ENCODE measurements at regions not wholly inside any gene's neighbourhood (a gene's known extent, or its start where the extent isn't known, plus 50 kb on each side); places are given as distances from the start of the nearest gene placed in this dataset.

GRCh38 chr20:48156521-48156920 is 371.2 kb upstream of the SULF2 start:
- Mint-ChIP-seq H3K4me1 (no peaks in the 10 kb centered on the region), H3K9me3 (peaks cover 2 to 21% (median 15%) of the 10 kb centered on the region in 7 donors), H3K4me3 (no peak overlapping the region), H3K27ac (no peak overlapping the region), H3K27me3 (ENCODE audit: low read depth in 3 of 3) (peaks cover 0 to 7% (median 3%) of the 10 kb centered on the region in 3 donors), H3K36me3 (no peaks in the 10 kb centered on the region)
- intact Hi-C loops (cut with micrococcal nuclease) = no loop called here
- Histone ChIP-seq H3K9ac (ENCODE audit: insufficient read depth, low read length, poor library complexity, severe bottlenecking) (no peak overlapping the region), H3K4me3 (replicated peaks in 1 of 3; ENCODE audit: low read depth in 2 of 3, low read length in 3 of 3) (no peak overlapping the region), H3K36me3 (replicated peaks in 1 of 2; ENCODE audit: control insufficient read depth in 1 of 2, insufficient read depth in 2 of 2, low read length in 2 of 2) (no peaks in the 10 kb centered on the region), H3K27me3 (ENCODE audit: control insufficient read depth in 2 of 2, insufficient read depth in 2 of 2, low read length in 2 of 2) (no peaks in the 10 kb centered on the region), H2AFZ (ENCODE audit: insufficient read depth, low read depth, low read length, poor library complexity, severe bottlenecking) (no peak overlapping the region), H3K9me3 (replicated peaks in 1 of 2; ENCODE audit: control insufficient read depth in 1 of 2, insufficient read depth in 1 of 2, low read length in 2 of 2) (peaks cover 10 to 16% of the 10 kb centered on the region in 2 donors), H3K79me2 (ENCODE audit: insufficient read depth, low read length) (no peaks in the 10 kb centered on the region), H3K27ac (ENCODE audit: low read depth in 1 of 2, low read length in 2 of 2) (no peak overlapping the region), H3K4me2 (replicated peaks; ENCODE audit: extremely low read depth, low read length, poor library complexity, severe bottlenecking) (no peak overlapping the region), H3K4me1 (ENCODE audit: control insufficient read depth in 1 of 2, insufficient read depth in 2 of 2, low read length in 2 of 2) (no peaks in the 10 kb centered on the region), H4K20me1 (ENCODE audit: insufficient read depth, low read length) (no peaks in the 10 kb centered on the region)
- TF ChIP-seq CTCF (IDR thresholded peaks at IDR 0.05) = no peak
- no CpG with 5 or more reads among the region's 2 CpGs for WGBS (ENCODE audit: insufficient coverage)
- no peak for DNase-seq

- H3K79me2 ChIP-seq (ENCODE audit: insufficient read depth, low read length) = no peaks in the 10 kb centered on the region
- no peaks in the 10 kb centered on the region for H3K36me3 Mint-ChIP-seq
- no peak overlapping the region for H3K27ac Mint-ChIP-seq
- H2AFZ ChIP-seq (ENCODE audit: insufficient read depth, low read depth, low read length, poor library complexity, severe bottlenecking) = no peak overlapping the region
- intact Hi-C loops (cut with micrococcal nuclease) = no loop called here
- H4K20me1 ChIP-seq (ENCODE audit: insufficient read depth, low read length) = no peaks in the 10 kb centered on the region
- WGBS (ENCODE audit: insufficient coverage) = 90% methylated on average over 9 of the region's 9 CpGs
- H3K4me3 ChIP-seq (replicated peaks in 1 of 3; ENCODE audit: low read depth in 2 of 3, low read length in 3 of 3) = no peak overlapping the region
- H3K27ac ChIP-seq (ENCODE audit: low read depth in 1 of 2, low read length in 2 of 2) = no peak overlapping the region
- H3K9me3 Mint-ChIP-seq = peaks cover 2 to 21% (median 15%) of the 10 kb centered on the region in 7 donors
- peaks cover 10 to 16% of the 10 kb centered on the region in 2 donors for H3K9me3 ChIP-seq (replicated peaks in 1 of 2; ENCODE audit: control insufficient read depth in 1 of 2, insufficient read depth in 1 of 2, low read length in 2 of 2)
- H3K27me3 ChIP-seq (ENCODE audit: control insufficient read depth in 2 of 2, insufficient read depth in 2 of 2, low read length in 2 of 2) = no peaks in the 10 kb centered on the region
- H3K9ac ChIP-seq (ENCODE audit: insufficient read depth, low read length, poor library complexity, severe bottlenecking) = no peak overlapping the region
- no peak overlapping the region for H3K4me3 Mint-ChIP-seq
- H3K4me1 Mint-ChIP-seq = no peaks in the 10 kb centered on the region
- H3K36me3 ChIP-seq (replicated peaks in 1 of 2; ENCODE audit: control insufficient read depth in 1 of 2, insufficient read depth in 2 of 2, low read length in 2 of 2) = no peaks in the 10 kb centered on the region
- no peak for DNase-seq
- H3K4me2 ChIP-seq (replicated peaks; ENCODE audit: extremely low read depth, low read length, poor library complexity, severe bottlenecking) = no peak overlapping the region
- no peaks in the 10 kb centered on the region for H3K4me1 ChIP-seq (ENCODE audit: control insufficient read depth in 1 of 2, insufficient read depth in 2 of 2, low read length in 2 of 2)
- no peak for TF ChIP-seq CTCF (IDR thresholded peaks at IDR 0.05)
- H3K27me3 Mint-ChIP-seq (ENCODE audit: low read depth in 3 of 3) = peaks cover 0 to 3% (median 1%) of the 10 kb centered on the region in 3 donors
Measured at GRCh38 chr20:48155268-48155667, 370.0 kb upstream of the SULF2 start.

Measured in CD14-positive monocyte (primary cell).